ENCODE measurements at regions not wholly inside any gene's neighbourhood (a gene's known extent, or its start where the extent isn't known, plus 50 kb on each side); places are given as distances from the start of the nearest gene placed in this dataset.
"Not testable (repeated sequence)": the region's sequence is repeated elsewhere in the genome, so short reads cannot be mapped to it uniquely, and the experiment has no call there.

DNA sequence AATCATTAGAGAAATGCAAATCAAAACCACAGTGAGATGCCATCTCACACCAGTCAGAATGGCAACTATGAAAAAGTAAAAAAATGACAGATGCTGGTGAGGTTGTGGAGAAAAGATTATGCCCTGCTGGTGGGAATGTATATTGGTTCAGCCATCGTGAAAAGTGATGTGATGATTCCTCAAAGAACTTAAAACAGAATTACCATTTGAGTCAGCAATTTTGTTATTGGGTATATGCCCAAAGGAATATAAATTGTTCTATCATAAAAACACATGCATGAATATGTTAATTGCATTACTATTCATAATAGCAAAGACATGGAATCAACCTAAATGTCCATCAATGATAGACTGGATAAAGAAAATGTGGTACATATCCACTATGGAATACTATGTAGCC is 115.1 kb upstream of the OR4E1 start:
- not testable (repeated sequence) for DNase-seq

DNA sequence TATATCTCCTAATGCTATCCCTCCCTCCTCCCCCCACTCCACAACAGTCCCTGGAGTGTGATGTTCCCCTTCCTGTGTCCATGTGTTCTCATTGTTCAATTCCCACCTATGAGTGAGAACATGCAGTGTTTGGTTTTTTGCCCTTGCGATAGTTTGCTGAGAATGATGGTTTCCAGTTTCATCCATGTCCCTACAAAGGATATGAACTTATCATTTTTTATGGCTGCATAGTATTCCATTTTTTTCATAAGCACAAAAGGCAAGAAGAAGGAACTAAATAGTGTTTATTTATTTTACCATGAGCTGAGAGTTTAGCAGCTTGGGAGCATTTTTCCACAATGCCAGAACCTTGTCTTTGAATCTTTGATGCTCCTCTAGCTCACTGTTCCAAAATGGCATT is 113.6 kb upstream of the OR4E1 start:
- not testable (repeated sequence) for DNase-seq

DNA sequence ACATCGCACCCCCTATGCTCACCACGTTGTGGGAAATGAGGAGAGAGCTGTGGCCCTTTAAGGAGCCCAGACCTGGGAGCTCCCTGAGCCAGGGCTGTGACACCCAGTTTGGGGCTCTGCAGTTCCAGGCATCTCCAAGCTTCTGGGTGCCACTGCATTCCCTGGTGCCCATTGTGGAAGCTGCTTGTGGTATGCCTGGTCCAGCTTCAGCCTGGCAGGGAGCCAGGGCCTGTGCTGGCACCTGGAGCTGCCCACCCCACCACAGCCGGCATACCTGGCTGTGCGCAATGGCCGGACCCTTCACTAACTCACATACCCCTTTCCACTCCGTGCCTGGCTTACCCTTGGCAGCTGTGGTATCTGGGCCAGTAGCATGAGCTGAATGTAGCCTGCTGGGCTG is 107.9 kb upstream of the OR4E1 start:
- DNase-seq: no peak

DNA sequence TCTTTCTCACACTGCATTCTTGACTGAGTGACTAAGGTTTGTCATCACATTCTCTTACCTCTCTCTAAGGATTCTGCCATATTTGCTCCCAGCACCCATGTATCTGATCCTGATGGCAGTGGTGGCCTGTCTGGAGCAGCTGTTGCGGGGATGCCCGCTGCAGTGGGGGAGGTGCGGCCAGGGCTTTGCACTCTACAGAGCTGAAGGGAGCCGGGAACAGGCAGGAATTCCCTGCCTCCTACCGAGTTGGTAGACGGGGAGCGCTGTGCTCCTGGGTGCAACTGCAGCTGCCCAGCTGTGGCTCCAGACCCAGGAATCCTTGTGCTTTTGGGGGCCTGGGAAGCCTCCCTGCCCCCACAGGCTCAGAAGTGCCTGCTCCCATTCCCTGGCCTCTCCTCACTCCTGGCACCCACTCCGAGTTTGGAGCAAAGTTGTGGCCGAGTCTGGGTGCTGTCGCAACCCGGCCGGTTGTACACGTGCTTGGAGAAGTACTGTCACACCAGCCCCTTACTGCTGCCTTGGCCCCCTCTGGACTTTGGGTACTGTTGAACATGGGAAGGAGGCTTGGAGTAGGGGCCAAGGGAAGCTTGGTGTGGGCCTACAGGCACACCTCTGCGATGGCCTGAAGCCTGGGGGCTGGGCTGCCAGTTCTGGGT is 106.9 kb upstream of the OR4E1 start:
- DNase-seq: no peak

DNA sequence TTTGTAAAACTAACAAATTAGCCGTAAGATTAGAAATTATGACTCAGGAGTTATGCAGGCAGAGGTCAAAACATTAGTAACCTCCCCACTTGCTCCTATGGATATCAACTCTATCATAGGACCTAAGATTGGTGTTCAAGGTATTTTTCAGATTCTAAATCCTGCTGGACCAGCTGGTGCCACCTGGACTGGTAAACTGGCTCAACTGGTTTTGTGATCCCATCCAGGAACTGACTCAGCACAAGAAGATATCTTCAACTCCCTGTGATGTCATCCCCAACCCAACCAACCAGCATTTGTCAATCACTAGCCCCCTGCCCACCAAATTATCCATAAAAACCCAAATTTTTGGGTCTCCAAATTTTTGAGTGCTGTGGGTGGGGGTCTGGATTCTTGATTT is 98.1 kb upstream of the OR4E1 start:
- no peak for DNase-seq

DNA sequence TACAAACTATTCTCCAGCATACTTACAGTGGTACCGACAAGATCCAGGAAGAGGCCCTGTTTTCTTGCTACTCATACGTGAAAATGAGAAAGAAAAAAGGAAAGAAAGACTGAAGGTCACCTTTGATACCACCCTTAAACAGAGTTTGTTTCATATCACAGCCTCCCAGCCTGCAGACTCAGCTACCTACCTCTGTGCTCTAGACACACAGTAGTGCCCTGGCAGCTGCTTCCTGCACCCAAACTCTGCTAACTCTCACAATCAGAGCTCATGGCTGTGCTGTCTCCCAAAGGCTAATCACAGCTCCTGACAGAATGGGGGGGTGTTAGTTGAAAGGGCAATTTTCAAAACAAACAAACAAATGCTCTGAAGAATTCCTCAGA is 95.2 kb upstream of the OR4E1 start:
- no peak for DNase-seq

DNA sequence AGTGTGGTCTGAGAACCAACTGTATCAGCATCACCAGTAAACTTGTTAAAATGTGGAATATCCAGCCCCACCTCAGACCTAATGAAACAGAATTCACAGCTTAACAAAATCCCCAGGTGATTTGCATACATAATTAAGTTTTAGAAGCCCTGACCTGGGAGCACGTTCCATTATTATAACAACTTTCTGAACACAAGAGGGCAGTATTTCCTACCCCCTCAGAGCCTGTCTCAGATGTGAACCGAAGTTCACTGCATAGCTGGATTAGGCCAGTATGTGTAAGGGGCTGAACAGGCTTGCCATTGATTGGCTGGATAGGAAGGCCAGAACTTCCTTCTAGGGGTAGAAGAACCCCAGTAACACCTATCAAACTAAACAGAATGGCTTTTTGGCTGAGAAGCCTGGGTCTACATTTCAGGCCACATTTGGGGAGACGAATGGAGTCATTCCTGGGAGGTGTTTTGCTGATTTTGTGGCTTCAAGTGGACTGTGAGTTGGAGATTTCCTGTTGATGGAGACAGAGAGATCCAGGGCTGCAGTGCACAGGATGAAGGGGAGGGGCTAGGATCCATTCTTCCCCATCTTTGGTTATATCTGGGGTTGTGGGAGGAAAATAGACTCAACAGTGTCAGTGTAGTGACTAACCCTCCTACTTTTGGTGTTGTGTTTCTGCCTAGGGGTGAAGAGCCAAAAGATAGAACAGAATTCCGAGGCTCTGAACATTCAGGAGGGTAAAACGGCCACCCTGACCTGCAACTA is 94.7 kb upstream of the OR4E1 start:
- no peak for DNase-seq

DNA sequence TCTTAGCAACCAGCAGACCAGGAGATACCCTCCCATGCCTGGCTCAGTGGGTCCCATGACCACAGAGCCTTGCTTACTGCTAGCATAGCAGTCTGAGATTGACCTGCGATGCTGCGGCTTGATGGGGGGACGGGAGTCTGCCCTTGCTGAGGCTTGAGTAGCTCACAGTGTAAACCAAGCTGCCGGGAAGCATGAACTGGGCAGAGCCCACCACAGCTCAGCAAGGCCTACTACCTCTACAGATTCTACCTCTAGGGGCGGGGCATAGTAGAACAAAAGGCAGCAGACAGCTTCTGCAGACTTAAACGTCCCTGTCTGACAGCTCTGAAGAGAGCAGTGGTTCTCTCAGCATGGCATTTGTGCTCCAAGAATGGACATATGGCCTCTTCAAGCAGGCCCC is 86.7 kb upstream of the OR4E1 start:
- DNase-seq: not testable (repeated sequence)

DNA sequence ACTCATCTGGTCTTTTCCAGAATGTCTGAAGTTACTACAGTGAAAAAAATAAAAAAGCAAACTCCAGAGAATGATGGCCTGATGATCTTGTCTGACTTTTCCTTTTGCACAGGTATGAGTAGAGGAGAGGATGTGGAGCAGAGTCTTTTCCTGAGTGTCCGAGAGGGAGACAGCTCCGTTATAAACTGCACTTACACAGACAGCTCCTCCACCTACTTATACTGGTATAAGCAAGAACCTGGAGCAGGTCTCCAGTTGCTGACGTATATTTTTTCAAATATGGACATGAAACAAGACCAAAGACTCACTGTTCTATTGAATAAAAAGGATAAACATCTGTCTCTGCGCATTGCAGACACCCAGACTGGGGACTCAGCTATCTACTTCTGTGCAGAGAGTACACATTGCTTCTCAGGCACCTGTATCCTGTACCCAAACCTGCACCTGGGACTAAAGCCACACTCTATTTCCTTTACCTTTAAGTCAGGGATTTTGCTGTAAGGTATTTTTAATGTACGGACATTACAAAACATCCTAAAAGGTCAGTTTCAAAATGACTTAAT is 75.8 kb upstream of the OR4E1 start:
- no peak for DNase-seq

DNA sequence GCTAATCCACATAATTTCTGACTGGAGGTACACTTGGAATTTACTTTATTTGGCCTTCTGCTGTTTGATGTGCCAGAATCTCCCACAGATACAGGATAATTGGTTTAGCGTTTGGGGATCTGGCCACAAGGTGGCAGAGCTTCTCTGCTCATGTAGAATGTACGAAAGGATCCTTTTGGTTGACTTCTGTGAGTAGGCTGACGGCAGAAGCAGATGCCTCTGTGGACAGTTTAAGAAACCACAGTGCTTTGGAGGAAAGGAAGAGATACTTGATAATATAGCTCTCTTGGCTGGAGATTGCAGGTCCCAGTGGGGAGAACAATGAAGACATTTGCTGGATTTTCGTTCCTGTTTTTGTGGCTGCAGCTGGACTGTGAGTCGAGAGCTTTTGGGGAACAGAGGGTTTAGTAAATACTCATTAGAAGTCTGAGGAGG is 75.3 kb upstream of the OR4E1 start:
- DNase-seq: no peak

DNA sequence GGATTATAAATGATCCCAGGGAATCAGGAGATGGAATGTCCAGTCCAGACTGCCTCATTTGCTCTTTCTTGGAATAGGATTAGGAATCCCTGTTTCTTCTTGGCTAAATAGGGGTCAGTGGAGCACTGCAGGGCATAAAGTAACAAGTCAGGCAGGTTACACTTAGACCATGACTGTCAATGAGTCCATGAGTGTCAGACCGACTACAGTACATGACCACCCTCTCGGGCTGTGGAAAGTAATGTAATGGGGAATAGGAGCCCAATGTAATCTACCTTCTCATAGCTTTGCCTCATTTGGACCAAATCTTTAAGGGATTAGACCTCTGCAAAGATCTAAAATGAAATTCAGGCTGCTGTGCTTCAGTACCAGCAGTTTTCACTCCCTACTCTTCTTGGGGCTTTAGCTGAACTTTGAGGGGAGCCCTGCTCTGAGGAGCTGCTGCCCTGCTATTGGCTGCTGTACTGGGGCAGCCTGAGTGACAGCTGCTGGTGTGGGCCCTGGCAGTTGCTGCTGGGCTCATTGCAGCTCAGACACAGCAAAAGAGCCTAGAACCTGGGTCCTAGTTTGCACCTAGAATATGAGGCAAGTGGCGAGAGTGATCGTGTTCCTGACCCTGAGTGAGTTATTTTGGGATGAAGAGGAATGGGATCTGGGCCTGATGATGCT is 62.2 kb upstream of the OR4E1 start:
- no peak for DNase-seq

DNA sequence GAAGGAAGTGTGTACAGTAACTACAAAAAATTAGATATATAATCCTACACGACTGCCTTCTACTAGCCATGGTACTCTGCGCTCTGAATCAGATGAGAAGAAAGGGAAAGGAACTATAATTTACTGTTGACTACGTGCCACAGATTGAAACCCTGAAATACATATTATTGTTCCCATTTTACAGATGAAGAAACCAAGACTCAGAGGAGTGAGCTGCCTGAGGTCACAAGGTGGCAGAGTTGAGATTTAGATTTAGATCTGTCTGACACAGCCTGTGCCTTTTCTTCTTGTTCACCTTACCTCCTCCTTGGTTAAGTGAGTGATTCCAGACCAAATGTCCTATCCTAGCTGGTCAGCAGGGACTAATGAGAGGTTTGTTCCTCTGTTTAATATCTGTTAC is 61.6 kb upstream of the OR4E1 start:
- no peak for DNase-seq

DNA sequence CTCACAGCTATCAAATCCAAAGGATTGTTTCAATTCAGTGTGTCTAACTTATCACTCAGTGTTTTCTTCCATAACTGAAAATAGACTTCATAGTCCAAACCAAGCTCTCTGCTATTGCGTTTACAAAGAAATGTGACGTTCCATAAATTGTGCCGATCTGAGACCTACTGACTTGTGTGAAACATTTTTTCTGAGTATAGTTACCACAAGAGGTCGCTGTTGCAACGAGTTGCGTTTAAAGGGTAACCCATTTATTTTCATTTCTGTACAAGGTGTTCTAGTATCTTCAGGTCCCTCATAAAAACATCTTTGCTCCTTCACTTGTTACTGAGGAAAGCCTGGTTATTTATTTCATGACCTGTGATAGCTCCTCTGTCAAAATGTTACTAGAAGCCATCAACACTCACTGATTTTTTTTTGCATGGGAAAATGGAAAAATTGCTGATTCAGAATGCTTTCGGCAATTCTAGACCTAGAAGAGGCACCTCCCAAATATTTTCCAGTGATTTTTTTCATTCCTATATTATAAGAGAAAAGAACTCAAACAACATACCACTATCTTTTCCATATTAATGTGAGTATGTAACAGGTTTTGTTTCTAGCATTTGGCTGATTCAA is 60.9 kb upstream of the OR4E1 start:
- no peak for DNase-seq

DNA sequence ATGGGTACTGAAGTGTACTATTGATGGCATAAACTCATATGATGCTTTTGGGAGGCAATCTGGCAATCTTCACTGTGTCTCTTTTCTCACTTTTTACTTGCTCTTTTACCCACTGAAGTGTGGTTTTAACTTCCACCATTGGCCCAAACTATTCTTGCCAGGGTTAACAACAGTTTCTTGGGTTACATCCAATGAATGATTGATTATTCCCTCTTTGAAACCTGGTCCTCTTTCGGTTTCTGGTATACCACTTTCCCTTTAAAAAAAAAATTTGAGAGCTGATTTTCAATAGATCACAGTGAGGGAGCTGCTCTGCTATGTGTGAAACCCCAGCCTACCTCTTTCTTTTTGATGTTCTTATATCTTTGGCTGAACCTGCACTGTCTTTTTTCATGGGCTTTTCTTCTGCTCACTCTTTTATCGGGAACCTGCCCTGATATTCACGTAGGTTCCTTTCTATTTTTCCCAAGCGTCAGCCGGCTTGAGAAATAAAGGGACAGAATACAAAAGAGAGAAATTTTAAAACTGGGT is 56.1 kb upstream of the OR4E1 start:
- no peak for DNase-seq

DNA sequence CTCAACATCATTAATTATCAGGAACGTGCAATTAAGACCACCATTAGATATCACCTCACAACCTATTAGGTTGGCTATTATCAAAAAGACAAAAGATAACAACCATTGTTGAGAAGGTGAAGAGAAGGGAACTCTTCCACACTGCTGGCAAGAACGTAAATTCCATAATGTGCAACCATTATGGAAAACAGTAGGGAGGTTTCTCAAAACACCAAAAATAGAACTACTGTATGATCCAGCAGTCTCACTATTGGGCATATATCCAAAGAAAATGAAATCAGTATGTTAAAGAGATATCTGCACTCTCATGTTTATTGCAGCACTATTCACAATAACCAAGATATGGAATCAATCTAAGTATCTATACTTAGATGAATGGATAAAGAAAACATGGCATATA is 51.6 kb upstream of the OR4E1 start:
- no peak for DNase-seq

DNA sequence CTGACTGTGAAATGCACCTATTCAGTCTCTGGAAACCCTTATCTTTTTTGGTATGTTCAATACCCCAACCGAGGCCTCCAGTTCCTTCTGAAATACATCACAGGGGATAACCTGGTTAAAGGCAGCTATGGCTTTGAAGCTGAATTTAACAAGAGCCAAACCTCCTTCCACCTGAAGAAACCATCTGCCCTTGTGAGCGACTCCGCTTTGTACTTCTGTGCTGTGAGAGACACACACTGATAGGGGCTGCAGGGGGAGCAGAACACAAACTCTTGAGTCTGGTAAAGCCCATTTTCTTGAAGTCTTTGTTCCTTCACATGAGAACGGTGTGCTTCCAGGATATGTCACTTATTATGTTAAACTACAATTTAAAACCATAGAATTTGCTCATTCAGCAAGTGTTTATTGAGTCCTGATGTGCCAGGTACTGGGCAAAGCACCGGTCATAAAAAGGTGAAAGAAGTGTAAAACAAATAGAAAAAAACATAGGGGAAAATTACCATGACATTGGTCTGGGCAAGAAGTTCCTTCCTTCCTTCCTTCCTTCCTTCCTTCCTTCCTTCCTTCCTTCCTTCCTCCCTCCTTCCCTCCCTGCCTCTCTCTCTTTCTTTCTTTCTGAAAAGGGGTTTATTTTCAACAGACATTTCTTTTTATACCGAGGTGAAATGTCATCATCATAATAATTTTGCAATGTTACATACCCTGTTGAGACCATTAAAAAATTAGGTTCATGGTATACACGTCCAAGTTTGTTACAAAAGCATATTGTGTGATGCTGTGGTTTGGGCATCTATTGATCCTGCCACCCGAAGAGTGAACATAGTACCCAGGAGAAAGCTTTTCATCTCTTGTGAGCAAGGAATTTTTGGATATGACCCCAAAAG is 50.7 kb upstream of the OR4E1 start:
- DNase-seq: no peak

DNA sequence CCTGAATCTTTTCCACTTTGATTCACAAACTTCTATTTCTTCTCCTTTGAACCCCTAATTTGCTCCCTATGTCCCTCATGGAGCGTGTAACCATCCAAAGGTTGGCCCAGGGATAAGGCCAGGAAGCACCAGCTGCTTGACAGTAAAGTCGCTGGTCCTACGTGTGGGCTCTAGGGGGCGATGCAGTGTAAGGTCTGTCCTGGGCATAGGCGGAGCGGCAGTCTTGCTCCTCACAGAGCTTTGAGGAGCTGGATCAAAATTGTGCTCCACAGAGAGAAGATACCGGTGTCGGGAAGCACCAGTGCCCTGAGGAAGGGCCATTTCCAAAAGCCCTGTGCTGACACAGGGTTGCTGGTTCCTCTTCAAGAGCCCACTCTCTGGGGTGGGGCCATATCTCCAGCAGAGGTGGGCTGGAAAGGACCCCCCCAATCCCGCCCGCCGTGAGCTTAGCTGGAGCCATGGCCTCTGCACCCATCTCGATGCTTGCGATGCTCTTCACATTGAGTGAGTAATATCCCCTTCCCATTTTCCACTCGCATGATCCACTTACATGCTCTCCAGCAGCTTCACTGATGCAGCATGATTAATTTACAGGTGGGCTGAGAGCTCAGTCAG is 49.9 kb upstream of the OR4E1 start:
- no peak for DNase-seq

Measured in T1000 (cell line).